ENCODE measurements at regions not wholly inside any gene's neighbourhood (a gene's known extent, or its start where the extent isn't known, plus 50 kb on each side); places are given as distances from the start of the nearest gene placed in this dataset.

- TF ChIP-seq EZH2 (IDR thresholded peaks at IDR 0.05) (no peak), POLR2AphosphoS5 (IDR thresholded peaks at IDR 0.05; ENCODE audit: borderline replicate concordance, low read depth, low read length) (no peak)
Observed at GRCh38 chr9:90460220-90460619, 182.4 kb downstream of the DIRAS2 start.
